Renal cortex interstitium (tissue), 11 donors: ENCODE measurements at regions not wholly inside any gene's neighbourhood (a gene's known extent, or its start where the extent isn't known, plus 50 kb on each side); places are given as distances from the start of the nearest gene placed in this dataset.
"Not testable (repeated sequence)": the region's sequence is repeated elsewhere in the genome, so short reads cannot be mapped to it uniquely, and the experiment has no call there.

Experiments used
- DNase-seq, 11 donors: peaks; one replicate each; pipeline ENCODE4 v3.0.0-alpha.2; 2013; ENCODE audit warnings: low read depth in 9 of 11, low spot score in 4 of 11; ENCODE audit errors: extremely low read depth in 1 of 11

DNA sequence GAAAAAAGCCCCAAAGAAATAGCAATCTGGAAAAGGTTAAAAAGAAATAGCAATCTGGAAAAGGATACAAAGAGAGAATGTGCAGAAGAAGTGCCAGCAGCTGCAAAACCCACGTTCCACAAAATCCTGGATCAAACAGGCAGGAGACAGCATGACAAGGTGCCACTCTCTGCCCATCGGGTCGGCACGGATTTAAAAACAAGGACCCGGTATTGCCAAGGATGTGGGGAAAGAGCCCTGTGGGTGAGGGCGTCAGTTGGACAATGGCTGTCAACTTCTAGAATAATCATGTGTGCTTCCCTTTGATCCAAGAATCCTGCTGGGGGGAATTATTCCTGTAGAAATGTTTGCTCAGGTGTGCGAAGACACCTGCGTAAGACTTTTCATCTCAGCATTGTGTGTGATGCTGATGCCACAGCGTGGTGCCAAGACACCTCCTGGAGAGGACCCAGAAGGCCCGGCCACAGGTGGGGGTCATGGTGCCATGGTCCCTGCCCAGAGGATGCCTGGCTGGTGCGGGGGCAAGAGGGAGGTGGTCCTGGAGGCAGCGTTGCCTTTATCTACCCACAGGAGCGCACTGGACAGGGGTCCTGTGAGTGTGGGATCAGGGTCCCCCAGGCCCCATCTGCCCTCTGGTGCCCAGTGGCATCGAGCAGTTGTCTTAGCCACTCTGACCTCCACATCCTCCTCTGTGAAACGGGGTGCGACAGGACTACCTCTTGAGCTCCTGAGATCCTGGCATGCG is 100.3 kb downstream of the TNFRSF13B start:
- DNase-seq, result not testable (repeated sequence)

DNA sequence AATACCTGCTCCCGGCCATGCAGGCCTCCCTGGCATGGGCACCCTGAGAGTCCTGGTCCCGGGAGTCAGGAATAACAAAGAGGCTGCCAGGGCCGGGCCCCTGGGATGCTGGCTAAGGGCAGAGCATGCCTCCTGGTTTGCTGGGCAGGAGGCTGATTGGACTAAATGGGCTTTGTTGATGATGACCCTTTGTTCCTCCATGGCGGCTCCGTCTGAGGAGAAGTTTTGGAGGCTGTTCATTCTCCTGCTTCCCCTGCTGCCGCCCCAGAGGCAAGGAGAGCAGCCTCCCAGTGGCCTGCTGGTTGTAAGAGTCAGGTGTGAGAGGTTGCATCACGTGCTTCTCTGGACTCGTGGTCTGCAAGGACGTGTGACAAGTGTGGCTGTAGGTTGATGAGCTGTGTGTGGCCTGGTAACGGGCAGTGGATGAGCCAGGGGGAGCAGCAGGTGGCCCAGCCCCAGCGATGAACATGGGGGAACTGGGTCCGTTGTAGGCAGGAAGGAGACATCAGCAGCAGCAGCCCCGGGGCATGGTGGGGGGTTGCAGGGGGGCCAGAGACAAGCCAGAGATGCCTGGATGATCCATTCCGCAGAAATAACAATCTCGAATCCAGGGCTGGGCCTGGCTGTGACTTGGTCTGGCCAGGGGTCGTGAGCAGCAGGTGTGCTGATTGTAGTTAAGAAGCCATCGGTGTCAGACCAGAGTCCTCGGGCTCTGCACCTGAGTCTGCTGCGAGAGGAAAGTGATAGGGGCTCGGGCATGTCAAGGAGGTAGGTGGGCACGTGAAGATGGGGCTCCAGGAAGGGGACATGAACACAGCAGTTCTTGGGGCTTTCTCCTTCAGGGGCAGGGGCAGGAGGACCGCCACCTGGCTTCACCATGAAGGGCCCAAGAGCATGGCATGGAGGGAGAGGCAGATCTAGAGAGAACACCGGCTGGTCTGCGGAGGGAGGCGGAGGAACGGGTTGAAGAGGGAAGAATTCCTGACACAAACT is 101.4 kb downstream of the TNFRSF13B start:
- no peak for DNase-seq

DNA sequence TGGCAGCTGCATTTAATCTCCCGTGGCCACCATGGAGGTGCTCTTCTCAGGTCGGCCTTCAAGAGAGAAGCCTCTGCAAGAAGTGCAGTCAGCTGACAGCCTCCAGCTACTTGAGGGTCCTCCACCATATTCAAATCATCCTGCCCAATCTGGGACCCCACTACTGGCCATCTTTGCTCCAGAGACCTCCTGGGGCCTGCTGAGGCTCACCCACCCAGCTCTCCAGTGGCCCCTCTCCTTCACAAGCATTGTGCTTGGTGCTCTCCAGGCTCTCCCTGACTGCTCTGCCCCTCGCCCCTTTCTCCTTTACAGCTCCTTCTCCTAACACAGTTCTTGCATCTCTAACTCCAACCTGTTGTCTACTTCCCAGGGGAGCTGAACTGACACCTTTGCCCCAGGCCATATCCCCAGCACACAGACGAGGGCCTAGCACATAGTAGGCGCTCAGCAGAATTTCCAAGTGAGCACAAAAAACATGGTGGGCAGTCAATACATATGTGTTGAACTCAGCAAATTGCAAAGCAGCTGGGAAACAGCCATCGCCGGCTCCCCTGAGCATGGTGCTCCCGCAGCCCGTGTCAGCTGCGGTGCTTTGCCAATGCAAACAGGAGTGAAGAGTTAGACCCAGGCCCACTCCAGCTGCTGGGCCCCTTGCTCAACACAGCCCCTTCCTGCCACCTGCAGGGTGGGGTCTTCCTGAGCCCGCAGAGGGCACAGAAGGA is 102.2 kb downstream of the TNFRSF13B start:
- DNase-seq, result not testable (repeated sequence)

- DNase-seq, result not testable (repeated sequence)
These were observed 103.3 kb downstream of the TNFRSF13B start for GRCh38 chr17:16868616-16869015.

DNA sequence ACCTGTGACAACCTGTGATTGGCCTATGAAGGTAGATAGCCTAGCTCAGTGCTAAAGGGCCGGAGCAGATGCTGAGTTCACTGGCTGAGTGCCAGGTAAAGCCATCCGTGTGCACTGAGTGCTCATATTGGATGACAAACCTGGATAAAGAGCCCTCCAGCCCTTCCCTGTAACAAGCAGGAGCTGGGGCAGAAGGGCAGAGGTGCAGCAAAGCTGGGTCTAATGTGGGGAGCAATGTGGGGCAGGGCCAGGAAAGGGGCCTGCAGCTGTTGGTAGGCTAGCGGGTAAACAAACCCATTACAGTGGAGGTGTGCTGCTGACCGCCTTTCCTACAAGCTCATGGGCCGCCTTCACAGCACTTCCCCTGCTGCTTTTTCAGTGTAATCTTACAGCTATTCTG is 104.4 kb downstream of the TNFRSF13B start:
- not testable (repeated sequence) for DNase-seq

DNA sequence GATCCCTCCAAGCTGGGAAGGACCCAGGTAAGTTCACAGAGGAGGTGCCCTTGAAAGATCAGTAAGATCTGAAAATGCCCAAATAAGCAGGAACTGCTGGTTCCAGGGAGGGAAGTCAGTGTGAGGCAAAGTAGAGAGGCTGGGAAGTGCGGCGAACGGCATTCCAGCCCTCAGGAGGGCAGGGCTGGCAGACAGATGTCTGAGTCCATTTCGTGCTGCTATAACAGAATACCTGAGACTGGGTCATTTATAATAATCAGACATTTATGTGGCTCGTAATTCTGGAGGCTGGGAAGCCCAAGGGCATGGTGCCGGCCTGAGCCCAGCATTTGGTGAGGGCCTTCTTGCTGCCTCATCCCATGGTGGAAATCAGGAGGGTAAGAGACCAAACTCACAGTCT is 105.1 kb downstream of the TNFRSF13B start:
- DNase-seq, result not testable (repeated sequence)

DNA sequence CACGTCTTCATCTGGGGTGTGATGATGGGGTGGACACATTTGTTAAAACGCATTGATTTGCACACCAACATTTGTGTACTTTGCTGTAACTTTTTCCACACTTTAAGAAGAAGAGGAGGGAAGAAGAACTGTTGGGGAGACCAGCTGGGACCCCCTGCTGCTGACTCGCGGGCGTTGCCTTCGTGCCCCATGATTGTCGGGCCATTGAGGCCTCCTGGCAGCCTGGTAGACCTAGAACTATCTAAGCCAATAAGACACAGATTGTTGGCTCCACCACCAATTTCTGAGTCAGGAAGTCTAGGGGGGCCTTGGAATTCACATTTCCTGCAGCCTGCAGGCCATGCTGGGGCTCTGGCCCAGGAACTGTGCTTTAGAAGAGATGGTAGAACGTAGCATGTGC is 105.5 kb downstream of the TNFRSF13B start:
- DNase-seq, result no peak

- not testable (repeated sequence) for DNase-seq
These were observed 106.2 kb downstream of the TNFRSF13B start for GRCh38 chr17:16865704-16866103.

DNA sequence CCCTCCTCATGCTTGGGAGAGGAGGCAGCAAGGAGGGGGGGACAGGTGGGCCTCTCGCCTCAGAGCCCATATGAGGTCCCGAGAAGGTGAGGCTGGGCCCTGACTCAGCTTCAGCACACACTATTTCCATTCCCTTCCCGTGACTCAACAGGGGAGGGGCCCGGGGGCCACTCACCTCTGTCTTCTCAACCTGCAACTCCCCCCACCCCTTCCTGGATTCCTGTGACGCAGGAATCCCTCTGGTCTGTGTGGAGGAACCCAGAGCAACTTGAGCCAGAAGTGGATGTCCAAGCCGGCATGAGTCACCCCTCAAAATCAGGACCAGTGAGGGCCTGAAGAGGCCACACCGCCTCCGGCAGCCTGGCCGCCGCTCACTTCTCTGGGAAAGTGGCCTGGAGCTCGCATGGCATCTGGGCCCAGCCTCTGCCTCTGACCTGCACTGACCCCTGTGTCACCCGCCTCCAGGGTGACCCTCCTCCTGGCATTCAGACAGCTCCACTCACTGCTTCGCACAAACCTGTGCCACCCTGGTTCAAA is 106.8 kb downstream of the TNFRSF13B start:
- DNase-seq, result not testable (repeated sequence)

- not testable (repeated sequence) for DNase-seq
These were observed 107.3 kb downstream of the TNFRSF13B start for GRCh38 chr17:16864462-16865076.

DNA sequence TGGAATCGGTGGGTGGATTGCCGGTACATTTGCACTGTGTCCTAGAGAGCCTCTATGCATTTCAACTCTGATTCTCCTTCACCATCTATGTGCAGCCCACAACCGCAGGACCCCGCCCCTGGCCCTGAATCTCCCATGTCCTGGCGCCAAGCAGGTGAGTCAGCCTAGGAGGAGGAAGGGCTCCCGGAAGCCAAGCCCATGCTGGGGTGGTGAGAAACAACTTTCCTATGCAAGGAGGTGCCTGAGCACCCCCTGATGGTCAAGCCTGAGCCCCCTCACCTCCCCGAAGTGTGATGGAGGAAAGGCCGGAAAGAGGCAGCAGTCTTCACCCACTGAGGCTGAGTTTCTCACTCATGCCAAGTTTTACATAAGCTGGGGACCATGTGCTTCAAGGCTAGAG is 110.8 kb downstream of the TNFRSF13B start:
- DNase-seq, result not testable (repeated sequence)

DNA sequence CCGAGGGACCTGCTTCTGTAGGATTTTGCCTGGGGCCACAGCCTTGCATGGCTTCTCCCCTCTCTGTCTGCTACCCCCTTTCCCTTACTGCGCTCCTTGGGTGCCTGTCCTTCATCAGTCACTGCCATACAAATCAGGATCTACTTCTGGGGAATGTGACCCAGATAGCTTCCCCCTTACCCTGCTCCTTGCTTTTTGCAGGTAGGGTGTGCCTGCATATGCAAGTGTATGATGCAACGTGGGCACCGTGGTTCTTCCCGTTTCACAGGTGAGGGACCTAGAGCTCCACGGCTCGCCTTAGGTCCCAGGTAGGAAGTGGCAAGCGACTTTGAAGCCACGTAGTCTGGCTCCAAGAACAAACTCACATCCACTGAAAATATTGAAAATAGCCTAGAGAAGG is 111.5 kb downstream of the TNFRSF13B start:
- DNase-seq, result not testable (repeated sequence)

DNA sequence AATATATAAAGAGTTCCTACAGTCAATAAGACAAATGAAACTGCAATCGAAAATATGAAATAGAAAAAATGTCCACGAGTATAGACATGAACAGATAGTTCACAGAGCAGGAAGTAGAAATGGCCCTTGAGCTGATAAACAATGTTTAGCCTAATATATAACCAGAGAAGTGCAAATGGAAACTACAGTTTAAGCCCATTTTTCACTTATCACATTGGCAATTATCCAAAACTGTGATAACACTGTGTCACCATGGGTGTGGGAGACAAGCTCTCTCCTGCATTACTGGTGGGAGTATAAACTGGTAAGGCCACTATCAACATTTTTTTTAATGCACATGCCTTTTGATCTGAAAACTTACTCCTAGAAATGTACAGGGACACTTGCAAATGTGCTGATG is 112.4 kb downstream of the TNFRSF13B start:
- not testable (repeated sequence) for DNase-seq

GRCh38 chr17:16857746-16858145 is 114.2 kb downstream of the TNFRSF13B start:
- not testable (repeated sequence) for DNase-seq

GRCh38 chr17:16856846-16857245 is 115.1 kb downstream of the TNFRSF13B start:
- DNase-seq, result not testable (repeated sequence)

GRCh38 chr17:16856171-16856570 is 115.7 kb downstream of the TNFRSF13B start:
- DNase-seq, result not testable (repeated sequence)

GRCh38 chr17:16854636-16855035 is 117.3 kb downstream of the TNFRSF13B start:
- DNase-seq, result not testable (repeated sequence)

DNA sequence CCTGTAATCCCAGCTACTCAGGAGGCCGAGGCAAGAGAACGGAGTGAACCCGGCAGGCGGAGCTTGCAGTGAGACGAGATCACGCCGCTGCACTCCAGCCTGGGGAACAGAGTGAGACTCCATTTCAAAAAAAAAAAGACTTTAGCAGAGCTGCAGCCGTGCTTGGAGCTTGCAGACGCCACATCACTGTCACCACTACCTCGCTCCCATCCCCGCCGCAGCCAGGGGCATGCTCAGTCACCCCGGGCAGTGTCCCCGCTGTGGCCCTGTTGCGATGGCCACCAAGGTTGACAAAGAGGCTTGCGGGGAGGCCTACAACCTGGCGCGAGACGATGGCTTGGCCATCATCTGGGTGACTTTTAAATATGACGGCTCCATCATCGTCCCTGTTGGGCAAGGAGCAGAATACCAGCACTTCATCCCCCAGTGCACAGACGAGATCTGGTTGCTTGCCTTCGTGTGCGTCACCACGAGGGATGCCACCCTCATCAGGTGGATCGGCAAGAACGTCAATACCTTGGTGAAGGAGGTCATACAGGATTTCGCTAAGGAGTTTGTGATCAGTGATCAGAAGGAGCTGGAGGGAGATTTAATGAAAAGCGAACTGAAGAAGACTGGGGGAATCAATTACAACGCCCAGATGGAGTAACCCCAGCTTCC is 118.1 kb downstream of the TNFRSF13B start:
- no peak for DNase-seq
